GM10248 (cell line): ENCODE measurements at regions not wholly inside any gene's neighbourhood (a gene's known extent, or its start where the extent isn't known, plus 50 kb on each side); places are given as distances from the start of the nearest gene placed in this dataset.

Experiments
- CTCF ChIA-PET: fragments of 300-600 bp; sonication (Branson Sonifier 250); formaldehyde crosslinking; extraction: SDS; loops from one replicate; lab custom pipeline; 2021; ENCODE audit warnings: antibody characterized with exemption; lab: Yijun Ruan, JAX
- POLR2A ChIA-PET: fragments of 350-650 bp; sonication (Branson Sonifier 250); formaldehyde crosslinking; extraction: SDS; loops from one replicate; lab custom pipeline; 2020; ENCODE audit warnings: antibody characterized with exemption; lab: Yijun Ruan, JAX
- DNase-seq: peaks from one replicate; pipeline ENCODE4 v3.0.0; 2012; ENCODE audit errors: extremely low spot score
- TF ChIP-seq, protein P1 (sequence below): IDR thresholded peaks from 2 replicates; pipeline ENCODE4 v1.5.1; 2012; ENCODE audit warnings: mild to moderate bottlenecking, low read depth; ENCODE audit errors: extremely low read depth, missing control alignments, control extremely low read depth

DNA sequence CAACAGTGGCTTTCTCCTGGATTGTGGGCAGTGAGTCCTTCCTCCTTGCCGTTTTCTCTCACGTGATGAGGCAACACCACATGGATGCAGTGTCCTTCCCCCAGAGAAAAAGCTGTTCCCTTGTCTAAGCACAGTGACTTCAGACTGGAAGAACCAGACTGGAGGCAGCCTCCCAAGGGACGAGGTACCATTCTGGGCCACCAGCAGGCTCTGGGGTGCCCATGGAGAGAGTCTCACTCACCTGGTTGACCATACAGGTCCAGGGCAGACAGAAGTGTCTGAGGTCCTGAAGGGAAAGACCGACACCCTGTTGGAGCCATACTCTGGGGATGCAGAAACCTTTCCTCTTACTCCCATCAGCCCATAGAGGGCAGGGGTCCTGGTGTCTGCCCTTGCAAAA, 69.2 kb upstream of the DOCK1 start:
- DNase-seq = no peak
- POLR2A ChIA-PET = no interaction called here
- CTCF ChIA-PET = no interaction called here
- TF ChIP-seq, protein P1, sequence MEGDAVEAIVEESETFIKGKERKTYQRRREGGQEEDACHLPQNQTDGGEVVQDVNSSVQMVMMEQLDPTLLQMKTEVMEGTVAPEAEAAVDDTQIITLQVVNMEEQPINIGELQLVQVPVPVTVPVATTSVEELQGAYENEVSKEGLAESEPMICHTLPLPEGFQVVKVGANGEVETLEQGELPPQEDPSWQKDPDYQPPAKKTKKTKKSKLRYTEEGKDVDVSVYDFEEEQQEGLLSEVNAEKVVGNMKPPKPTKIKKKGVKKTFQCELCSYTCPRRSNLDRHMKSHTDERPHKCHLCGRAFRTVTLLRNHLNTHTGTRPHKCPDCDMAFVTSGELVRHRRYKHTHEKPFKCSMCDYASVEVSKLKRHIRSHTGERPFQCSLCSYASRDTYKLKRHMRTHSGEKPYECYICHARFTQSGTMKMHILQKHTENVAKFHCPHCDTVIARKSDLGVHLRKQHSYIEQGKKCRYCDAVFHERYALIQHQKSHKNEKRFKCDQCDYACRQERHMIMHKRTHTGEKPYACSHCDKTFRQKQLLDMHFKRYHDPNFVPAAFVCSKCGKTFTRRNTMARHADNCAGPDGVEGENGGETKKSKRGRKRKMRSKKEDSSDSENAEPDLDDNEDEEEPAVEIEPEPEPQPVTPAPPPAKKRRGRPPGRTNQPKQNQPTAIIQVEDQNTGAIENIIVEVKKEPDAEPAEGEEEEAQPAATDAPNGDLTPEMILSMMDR = no peak

DNA sequence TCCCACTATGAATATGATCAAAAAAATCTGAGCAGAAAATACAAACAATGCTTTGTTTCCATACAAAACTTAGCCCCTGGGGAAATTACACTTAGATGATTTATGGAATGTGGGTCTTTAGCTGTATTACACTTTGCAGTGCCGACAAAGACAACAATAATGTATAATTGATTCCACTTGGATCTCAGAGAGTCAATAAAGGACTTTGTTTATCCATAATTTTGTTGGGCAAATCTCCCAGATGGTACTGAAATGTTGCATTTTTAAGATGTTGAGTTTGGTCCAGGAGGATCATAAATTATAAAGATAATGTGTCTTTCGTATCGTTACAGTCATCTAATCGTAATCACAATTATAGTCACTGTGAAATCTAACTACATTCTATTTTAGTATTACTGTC, 66.9 kb upstream of the DOCK1 start:
- TF ChIP-seq, protein P1 = no peak
- ChIA-PET POLR2A (no interaction called here), CTCF (no interaction called here)
- DNase-seq = no peak

DNA sequence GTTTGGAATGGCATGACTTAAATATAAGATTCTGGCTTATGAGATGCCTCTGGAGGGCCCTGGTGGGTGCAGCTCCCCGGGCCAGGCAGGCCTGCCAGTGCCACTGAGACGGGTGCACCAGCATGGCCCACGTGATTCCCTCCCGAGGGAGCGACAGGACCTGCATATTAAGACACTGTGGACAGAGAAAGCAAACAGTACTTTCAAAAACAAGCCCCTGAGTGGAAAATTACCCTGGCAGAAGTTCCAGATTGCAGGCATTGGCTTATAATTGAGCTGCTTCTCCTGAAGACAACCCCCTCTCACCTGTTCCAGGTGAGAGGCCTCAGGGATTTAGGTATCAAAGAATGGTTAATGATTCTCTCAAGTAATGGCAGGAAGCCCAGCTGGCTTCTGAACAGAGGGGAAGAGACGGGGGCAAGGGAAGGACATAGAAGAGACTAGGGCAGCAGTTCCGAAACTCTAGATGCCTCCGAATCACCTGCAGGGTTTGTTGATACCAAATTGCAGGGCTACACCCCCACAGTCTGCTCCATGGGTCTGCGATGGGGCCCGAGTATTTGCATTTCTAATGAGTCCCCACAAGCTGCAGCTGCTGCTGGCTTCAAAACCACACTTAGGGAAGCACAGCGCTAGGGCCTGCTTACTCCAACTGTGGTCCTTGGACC, 66.0 kb upstream of the DOCK1 start:
- POLR2A ChIA-PET = no interaction called here
- TF ChIP-seq, protein P1 = no peak
- CTCF ChIA-PET = no interaction called here
- no peak for DNase-seq

DNA sequence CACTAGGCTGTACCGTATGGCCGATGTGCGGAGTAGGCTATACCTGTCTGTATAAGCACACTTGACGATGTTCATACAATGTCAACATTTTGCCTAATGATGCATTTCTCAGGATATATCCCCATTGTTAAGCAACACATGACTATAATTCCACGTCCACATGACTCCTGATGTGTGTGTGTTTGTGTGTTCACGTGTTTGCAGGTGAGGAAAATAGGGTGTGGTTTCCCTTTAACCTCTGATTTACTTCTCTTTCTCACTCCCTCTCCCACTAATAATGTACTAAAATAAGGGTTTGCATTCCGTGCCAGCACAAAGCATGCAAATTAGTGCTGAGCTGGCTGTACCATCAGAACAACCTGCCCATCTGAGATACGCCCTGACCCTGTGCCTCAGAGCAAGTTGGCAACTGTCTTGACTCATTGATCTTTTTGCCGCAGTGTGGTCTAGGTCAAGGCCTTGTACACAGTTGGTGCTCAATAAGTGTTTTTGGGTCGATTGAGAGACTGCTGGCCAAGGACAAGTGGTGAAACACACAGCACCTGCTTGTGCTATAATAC, 64.6 kb upstream of the DOCK1 start:
- CTCF ChIA-PET = no interaction called here
- TF ChIP-seq, protein P1 = no peak

DNA sequence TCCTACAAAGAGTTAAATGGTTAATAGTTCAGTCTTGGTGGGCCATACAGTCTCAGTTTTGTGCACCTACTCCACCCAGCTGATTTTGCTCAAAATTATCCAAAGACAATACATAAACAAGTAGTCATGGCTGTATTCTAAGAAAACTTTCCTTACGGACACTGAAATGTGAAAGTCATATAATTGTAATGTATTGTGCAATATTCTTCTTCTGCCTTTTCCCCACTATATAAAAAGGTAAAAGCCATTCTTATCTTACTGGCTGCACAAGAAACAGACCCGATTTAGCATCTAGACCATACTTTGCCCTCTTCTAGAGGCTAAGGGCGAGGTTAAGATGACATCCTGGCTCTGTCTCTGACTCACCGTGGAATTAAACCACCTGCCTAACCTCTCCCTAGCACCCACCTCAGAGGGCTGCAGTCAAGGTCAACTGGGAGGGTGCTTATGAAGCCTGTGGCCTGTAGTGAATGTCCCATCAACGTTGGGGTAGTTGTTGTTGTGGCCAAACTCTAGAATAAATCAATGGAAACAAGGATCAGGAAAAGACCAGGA, 63.8 kb upstream of the DOCK1 start:
- TF ChIP-seq, protein P1 = no peak
- DNase-seq = no peak
- CTCF ChIA-PET = no interaction called here
- POLR2A ChIA-PET = no interaction called here

More for the DNA sequence above, 64.6 kb upstream of the DOCK1 start:
- DNase-seq = no peak
- POLR2A ChIA-PET = no interaction called here

DNA sequence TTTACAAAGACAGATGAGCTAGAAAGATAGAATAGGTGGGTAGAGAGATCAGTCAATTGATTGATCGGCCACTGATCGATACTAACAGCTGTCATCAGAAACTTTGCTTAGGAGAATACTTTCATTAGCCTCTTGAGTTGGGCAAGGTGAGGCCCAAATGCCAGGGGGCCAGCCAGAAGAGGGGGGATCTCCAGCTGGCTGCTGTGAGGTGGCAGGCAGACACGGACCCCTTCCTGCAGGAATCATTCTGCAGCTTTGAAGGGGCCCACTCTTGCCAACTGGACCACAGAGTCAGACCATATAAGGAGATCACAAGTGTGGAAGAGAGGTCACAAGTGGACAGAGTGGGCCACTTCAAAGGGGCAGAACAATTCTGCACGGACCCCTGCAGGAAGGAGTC, 62.9 kb upstream of the DOCK1 start:
- ChIA-PET CTCF (no interaction called here), POLR2A (no interaction called here)
- no peak for DNase-seq
- TF ChIP-seq, protein P1 = no peak
